HG03378 (cell line): ENCODE measurements at regions not wholly inside any gene's neighbourhood (a gene's known extent, or its start where the extent isn't known, plus 50 kb on each side); places are given as distances from the start of the nearest gene placed in this dataset.
"Not testable (repeated sequence)": the region's sequence is repeated elsewhere in the genome, so short reads cannot be mapped to it uniquely, and the experiment has no call there.

ENCODE experiments used
- ATAC-seq: cut with Tn5 transposase; IDR thresholded peaks from one replicate; pipeline ENCODE4 v1.9.1; 2021; ENCODE audit warnings: mild to moderate bottlenecking, moderate library complexity; ENCODE audit not compliant: unreplicated experiment

- no peak for ATAC-seq
Observed at GRCh38 chr4:23422878-23423277, 467.0 kb downstream of the PPARGC1A start.

DNA sequence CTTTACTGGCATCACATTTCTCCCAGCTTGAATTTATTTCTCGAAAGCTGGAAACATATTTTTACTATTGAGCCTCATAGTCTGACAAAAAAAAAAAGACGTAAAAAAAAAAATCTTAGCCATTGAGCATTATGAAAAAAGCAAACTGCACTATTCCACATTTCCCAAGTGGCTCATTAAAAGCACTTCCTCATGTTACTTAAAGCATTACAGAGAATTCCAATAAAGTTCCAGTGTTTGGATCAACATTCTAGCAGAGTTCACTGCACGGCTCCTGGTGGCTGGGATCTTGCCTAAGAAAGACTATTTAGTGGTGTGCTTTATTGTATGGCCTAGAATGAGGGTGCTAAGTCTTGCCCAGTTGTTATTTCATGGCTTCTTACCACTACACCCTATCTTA, 476.2 kb downstream of the PPARGC1A start:
- no peak for ATAC-seq

GRCh38 chr4:23412701-23413100, 477.1 kb downstream of the PPARGC1A start:
- no peak for ATAC-seq

- not testable (repeated sequence) for ATAC-seq
Observed at GRCh38 chr4:23408913-23409312, 480.9 kb downstream of the PPARGC1A start.

DNA sequence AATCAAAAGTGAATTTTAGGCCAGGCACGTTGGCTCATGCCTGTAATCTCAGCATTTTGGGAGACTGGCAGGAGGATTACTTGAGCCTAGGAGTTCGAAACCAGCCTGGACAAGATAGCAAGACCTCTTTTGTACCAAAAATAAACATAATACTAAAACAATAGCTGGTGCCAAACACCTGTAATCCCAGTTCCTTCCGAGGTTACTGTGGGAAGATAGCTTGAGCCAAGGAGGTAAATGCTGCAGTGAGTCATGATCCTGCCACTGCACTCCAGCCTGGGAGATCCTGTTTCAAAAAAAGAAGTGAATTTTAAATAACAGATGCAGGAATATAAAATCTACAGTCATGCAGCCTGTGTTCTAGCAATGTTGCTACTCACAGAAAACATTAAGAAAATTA, 488.3 kb downstream of the PPARGC1A start:
- ATAC-seq = no peak

- no peak for ATAC-seq
Observed at GRCh38 chr4:23392860-23393458, 496.9 kb downstream of the PPARGC1A start.

DNA sequence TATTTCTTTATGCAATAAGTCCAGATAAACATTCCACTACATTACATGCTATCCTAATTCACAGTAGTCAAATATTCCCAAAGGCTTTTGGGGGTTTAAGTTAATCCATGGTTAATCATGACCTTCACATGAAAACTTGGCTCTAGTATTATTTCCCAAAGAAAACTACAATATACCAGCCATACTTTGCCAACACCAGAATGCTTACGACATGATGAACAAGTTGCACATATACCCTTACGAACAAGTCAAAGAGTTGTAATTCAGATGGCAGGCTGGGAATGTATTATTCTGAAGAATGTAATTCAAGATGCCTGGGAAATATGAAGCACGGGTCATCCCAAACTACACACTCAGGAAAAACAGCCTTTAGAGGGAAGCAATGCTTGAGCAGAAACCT, 499.6 kb downstream of the PPARGC1A start:
- no peak for ATAC-seq

- ATAC-seq = no peak
Observed at GRCh38 chr4:23388699-23389395, 501.0 kb downstream of the PPARGC1A start.

DNA sequence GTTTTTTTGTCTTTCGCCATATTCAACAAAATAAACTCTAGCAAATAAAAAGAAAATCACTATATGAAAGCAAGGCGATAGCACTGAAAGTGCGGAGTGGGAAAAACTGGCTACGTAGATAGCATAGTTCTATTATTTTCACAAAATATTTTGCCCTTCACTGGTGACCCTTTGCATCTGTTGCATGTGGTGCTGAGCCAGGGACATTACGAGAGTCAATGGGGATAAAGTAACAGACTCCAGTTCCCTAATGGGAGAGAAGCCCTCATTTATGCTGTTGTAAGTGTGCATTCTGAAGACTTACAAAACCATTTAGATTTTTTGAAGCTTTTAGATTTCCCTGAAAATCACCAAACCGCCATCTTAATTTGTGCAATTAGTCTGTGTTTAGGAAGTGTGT, 501.6 kb downstream of the PPARGC1A start:
- no peak for ATAC-seq

- no peak for ATAC-seq
Observed at GRCh38 chr4:23384741-23385140, 505.1 kb downstream of the PPARGC1A start.

- ATAC-seq = no peak
Observed at GRCh38 chr4:23382879-23383278, 507.0 kb downstream of the PPARGC1A start.

GRCh38 chr4:23374259-23374658, 515.6 kb downstream of the PPARGC1A start:
- ATAC-seq = no peak

- no peak for ATAC-seq
Observed at GRCh38 chr4:23373261-23373660, 516.6 kb downstream of the PPARGC1A start.

DNA sequence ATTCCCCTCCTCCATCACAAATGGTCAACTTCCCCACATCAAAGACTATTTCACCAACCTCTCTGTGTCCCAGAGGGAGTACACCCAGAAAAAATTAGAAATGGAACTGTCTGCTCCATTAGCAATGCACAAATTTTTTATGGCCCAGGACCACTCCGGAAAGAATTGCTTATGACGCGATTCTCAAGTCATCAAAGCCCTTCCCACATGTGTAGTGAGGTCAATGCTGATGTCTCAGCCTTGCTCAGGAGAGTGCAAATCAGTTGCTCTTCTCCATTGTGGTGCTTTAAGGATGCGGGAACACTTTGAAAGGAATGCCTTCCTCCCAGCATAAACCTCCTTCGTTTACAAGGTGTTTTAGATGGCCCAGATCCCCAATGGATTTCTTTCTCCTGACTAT, 518.3 kb downstream of the PPARGC1A start:
- no peak for ATAC-seq

GRCh38 chr4:23369331-23369730, 520.5 kb downstream of the PPARGC1A start:
- ATAC-seq = no peak

DNA sequence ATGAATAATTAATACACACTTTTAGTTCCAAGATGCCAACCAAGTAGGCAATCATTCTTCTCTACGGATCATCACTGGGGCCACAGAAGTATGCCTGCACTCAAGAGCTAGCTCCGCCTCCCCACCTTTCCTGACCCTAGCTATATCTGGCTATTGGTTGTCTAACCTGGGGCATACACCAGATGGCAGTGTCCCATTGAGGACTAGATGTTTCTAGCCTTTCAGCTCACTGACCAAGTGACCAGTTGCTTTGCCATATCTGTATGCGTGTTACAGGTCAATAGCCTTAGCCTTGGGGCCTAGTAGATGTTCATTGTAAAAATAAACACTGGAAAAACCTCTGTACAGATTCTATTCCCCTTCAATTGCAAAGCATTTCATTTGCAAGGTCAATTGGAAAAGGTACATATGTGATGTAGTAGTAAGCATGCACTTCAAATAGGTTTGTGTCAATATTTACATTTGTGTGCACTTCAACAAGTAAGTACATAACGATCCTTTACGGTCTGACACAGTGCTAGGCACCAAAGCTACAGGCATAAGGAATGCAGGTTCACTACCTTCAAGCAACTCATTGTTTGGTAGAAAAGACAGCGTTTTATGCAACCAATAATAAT, 521.7 kb downstream of the PPARGC1A start:
- ATAC-seq = no peak

GRCh38 chr4:23366557-23366906, 523.3 kb downstream of the PPARGC1A start:
- ATAC-seq = no peak

- ATAC-seq = no peak
Observed at GRCh38 chr4:23365871-23366556, 523.8 kb downstream of the PPARGC1A start.

- ATAC-seq = no peak
Observed at GRCh38 chr4:23365086-23365485, 524.8 kb downstream of the PPARGC1A start.

- no peak for ATAC-seq
Observed at GRCh38 chr4:23364167-23364566, 525.7 kb downstream of the PPARGC1A start.

DNA sequence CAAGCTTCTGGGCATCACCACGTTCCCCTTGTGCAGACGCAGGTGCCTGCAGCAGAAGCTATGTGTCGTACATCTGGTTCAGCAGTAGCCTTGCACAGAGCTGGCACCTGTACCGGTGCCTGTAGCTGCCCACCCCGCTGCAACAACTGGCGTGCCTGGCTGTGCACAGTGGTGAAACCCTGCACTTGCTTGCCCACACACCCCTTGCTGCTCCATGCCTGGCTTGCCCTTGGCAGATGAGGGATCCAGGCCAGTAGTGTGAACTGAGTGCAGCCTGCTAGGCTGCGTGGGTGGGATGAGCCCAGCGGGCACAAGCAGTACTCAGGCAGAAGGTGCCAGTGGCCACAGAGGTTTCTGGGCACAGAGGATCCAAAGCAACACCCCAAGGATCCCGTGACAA, 528.4 kb downstream of the PPARGC1A start:
- no peak for ATAC-seq

- ATAC-seq = no peak
Observed at GRCh38 chr4:23360718-23361117, 529.1 kb downstream of the PPARGC1A start.
